Transverse colon (tissue), 3 donors: ENCODE measurements at regions not wholly inside any gene's neighbourhood (a gene's known extent, or its start where the extent isn't known, plus 50 kb on each side); places are given as distances from the start of the nearest gene placed in this dataset.

ENCODE experiments used
- CTCF ChIP-seq, 5 experiments: fragments of 200-600 bp in 3 of 5; fragments of 450-650 bp in 2 of 5; sonication (generic) in 3 of 5; IDR thresholded peaks; 1 replicate in 2 of 5; 2 replicates in 3 of 5; pipeline ENCODE4 v1.5.1; 2016 to 2017; ENCODE audit warnings: antibody characterized with exemption in 5 of 5, inconsistent platforms in 3 of 5, mild to moderate bottlenecking in 2 of 5, moderate library complexity in 1 of 5
- POLR2A ChIP-seq: fragments of 450-650 bp; IDR thresholded peaks from one replicate; pipeline ENCODE4 v1.6.1; 2016; ENCODE audit warnings: antibody characterized with exemption, mild to moderate bottlenecking, moderate library complexity

GRCh38 chr12:127334912-127335644 lies 931.9 kb upstream of the TMEM132C start:
- TF ChIP-seq CTCF (IDR thresholded peaks at IDR 0.05) (no peak), POLR2A (no peak)
